GM12878 (cell line): ENCODE measurements at regions not wholly inside any gene's neighbourhood (a gene's known extent, or its start where the extent isn't known, plus 50 kb on each side); places are given as distances from the start of the nearest gene placed in this dataset.

Experiments used
- FOS ChIP-seq: IDR thresholded peaks from 3 replicates; pipeline ENCODE4 v1.6.1; 2011; ENCODE audit warnings: borderline replicate concordance; ENCODE audit not compliant: insufficient read length; ENCODE audit errors: extremely low read depth
- FOXK2 ChIP-seq: fragments of 450-650 bp; IDR thresholded peaks from 2 replicates; pipeline ENCODE4 v1.6.1; 2017; ENCODE audit warnings: mild to moderate bottlenecking, moderate library complexity
- GABPA ChIP-seq: IDR thresholded peaks from 2 replicates; pipeline ENCODE4 v1.6.1; 2014; ENCODE audit warnings: antibody characterized with exemption, low read depth, mild to moderate bottlenecking, inconsistent platforms
- POLR2A ChIP-seq: IDR thresholded peaks from 2 replicates; pipeline ENCODE4 v1.6.1; 2011; ENCODE audit warnings: low read depth, mild to moderate bottlenecking, low read length
- SIN3A ChIP-seq: IDR thresholded peaks from 2 replicates; pipeline ENCODE4 v1.6.1; 2012; ENCODE audit warnings: low read depth, low read length, improper control_type of control experiment
- SRF ChIP-seq, 2 experiments: IDR thresholded peaks; 2 replicates each; pipeline ENCODE4 v1.6.1; 2011; ENCODE audit warnings: low read depth in 2 of 2, low read length in 2 of 2, mild to moderate bottlenecking in 1 of 2, moderate library complexity in 1 of 2
- WRNIP1 ChIP-seq: IDR thresholded peaks from 2 replicates; pipeline ENCODE4 v1.6.1; 2011; ENCODE audit warnings: low read depth, low read length, improper control_type of control experiment, borderline replicate concordance
- TF ChIP-seq, protein P1 (sequence below): IDR thresholded peaks from 2 replicates; pipeline ENCODE4 v1.6.1; 2012; ENCODE audit warnings: low read depth, low read length, improper control_type of control experiment
- TF ChIP-seq, protein P2 (sequence below): fragments of 450-650 bp; IDR thresholded peaks from 2 replicates; pipeline ENCODE4 v1.6.1; 2017; ENCODE audit warnings: low read depth, mild to moderate bottlenecking, moderate library complexity
- TF ChIP-seq, protein P3 (sequence below): IDR thresholded peaks from 2 replicates; pipeline ENCODE4 v1.6.1; 2011; ENCODE audit warnings: low read depth, mild to moderate bottlenecking, low read length, moderate library complexity, borderline replicate concordance; ENCODE audit errors: extremely low read depth
- TF ChIP-seq, protein P4 (sequence below), 3 experiments: IDR thresholded peaks in 2 of 3; conservative IDR thresholded peaks in 1 of 3; 2 replicates each; pipeline ENCODE4 v1.5.1; 2011; ENCODE audit warnings: low read depth in 3 of 3, low read length in 3 of 3, mild to moderate bottlenecking in 3 of 3, control low read depth in 2 of 3, moderate library complexity in 2 of 3, inconsistent platforms in 1 of 3, mixed read lengths in 1 of 3; ENCODE audit not compliant: control insufficient read depth in 2 of 3, insufficient read depth in 1 of 3; ENCODE audit errors: extremely low read depth in 1 of 3

DNA sequence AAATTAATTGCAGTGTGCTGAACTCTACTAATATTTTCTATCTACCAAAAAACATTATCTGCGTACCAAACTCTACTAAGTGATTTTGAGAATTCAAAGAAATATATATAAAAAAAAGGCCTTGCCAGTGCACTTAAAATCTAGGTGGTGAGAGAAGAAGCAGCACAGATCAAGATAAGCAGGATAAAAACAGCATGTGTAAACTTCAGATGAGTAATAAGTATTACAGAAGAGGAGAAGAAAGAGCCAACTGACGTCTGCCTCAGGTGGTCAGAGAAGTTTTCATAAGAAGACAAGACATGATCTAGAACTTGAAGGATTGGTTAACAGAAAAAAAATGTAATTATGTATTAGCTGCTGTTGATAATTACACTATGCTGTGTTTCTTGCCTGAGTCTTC, 166.4 kb downstream of the DUSP6 start:
- TF ChIP-seq FOS, result no peak
- TF ChIP-seq POLR2A, result no peak
- TF ChIP-seq, protein P1, sequence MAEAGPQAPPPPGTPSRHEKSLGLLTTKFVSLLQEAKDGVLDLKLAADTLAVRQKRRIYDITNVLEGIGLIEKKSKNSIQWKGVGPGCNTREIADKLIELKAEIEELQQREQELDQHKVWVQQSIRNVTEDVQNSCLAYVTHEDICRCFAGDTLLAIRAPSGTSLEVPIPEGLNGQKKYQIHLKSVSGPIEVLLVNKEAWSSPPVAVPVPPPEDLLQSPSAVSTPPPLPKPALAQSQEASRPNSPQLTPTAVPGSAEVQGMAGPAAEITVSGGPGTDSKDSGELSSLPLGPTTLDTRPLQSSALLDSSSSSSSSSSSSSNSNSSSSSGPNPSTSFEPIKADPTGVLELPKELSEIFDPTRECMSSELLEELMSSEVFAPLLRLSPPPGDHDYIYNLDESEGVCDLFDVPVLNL, result no peak
- no peak for TF ChIP-seq FOXK2
- TF ChIP-seq, protein P2, sequence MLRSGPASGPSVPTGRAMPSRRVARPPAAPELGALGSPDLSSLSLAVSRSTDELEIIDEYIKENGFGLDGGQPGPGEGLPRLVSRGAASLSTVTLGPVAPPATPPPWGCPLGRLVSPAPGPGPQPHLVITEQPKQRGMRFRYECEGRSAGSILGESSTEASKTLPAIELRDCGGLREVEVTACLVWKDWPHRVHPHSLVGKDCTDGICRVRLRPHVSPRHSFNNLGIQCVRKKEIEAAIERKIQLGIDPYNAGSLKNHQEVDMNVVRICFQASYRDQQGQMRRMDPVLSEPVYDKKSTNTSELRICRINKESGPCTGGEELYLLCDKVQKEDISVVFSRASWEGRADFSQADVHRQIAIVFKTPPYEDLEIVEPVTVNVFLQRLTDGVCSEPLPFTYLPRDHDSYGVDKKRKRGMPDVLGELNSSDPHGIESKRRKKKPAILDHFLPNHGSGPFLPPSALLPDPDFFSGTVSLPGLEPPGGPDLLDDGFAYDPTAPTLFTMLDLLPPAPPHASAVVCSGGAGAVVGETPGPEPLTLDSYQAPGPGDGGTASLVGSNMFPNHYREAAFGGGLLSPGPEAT, result no peak
- TF ChIP-seq, protein P3, sequence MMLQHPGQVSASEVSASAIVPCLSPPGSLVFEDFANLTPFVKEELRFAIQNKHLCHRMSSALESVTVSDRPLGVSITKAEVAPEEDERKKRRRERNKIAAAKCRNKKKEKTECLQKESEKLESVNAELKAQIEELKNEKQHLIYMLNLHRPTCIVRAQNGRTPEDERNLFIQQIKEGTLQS, result no peak
- TF ChIP-seq GABPA, result no peak
- TF ChIP-seq, protein P4, sequence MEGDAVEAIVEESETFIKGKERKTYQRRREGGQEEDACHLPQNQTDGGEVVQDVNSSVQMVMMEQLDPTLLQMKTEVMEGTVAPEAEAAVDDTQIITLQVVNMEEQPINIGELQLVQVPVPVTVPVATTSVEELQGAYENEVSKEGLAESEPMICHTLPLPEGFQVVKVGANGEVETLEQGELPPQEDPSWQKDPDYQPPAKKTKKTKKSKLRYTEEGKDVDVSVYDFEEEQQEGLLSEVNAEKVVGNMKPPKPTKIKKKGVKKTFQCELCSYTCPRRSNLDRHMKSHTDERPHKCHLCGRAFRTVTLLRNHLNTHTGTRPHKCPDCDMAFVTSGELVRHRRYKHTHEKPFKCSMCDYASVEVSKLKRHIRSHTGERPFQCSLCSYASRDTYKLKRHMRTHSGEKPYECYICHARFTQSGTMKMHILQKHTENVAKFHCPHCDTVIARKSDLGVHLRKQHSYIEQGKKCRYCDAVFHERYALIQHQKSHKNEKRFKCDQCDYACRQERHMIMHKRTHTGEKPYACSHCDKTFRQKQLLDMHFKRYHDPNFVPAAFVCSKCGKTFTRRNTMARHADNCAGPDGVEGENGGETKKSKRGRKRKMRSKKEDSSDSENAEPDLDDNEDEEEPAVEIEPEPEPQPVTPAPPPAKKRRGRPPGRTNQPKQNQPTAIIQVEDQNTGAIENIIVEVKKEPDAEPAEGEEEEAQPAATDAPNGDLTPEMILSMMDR (IDR thresholded peaks at IDR 0.05 in 2 of 3, conservative IDR thresholded peaks at IDR 0.05 in 1 of 3; ENCODE audit: control insufficient read depth in 2 of 3, extremely low read depth in 1 of 3, insufficient read depth in 1 of 3, low read depth in 3 of 3, low read length in 3 of 3), result no peak
- no peak for TF ChIP-seq WRNIP1
- TF ChIP-seq SIN3A, result no peak
- TF ChIP-seq SRF (IDR thresholded peaks at IDR 0.05; ENCODE audit: low read depth in 2 of 2, low read length in 2 of 2), result no peak
